T-helper 1 cell treated with Interleukin-12 subunit alpha and Interleukin-12 subunit beta and Interleukin-4 antibody, amounts not matched to agents 30 ng/mL and 1 ng/mL, for 36 hours (primary cell): ENCODE measurements at regions not wholly inside any gene's neighbourhood (a gene's known extent, or its start where the extent isn't known, plus 50 kb on each side); places are given as distances from the start of the nearest gene placed in this dataset.
"Not testable (repeated sequence)": the region's sequence is repeated elsewhere in the genome, so short reads cannot be mapped to it uniquely, and the experiment has no call there.

ENCODE experiments used
- intact Hi-C: fragments of 100-400 bp; cut with micrococcal nuclease; formaldehyde crosslinking; loops from one replicate; pipeline ENCODE4 v1.15.1; 2024

DNA sequence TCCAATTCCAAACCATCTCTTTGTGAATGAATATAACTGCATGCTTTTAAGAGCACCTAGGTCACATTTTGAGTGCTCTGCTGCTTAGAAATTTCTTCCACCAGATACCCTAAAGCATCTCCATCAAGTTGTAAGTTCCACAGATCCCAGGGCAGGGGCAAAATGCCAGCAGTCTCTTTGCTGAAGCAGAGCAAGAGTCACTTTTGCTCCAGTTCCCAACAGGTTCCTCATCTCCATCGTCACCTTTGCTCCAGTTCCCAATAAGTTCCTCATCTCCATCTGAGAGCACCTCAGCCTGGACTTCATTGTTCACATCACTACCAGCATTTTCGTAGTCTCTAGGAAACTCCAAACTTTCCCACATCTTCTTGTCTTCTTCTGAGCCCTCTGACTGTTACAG, 116.7 kb upstream of the ALKAL2 start:
- intact Hi-C loops, result no loop called here

DNA sequence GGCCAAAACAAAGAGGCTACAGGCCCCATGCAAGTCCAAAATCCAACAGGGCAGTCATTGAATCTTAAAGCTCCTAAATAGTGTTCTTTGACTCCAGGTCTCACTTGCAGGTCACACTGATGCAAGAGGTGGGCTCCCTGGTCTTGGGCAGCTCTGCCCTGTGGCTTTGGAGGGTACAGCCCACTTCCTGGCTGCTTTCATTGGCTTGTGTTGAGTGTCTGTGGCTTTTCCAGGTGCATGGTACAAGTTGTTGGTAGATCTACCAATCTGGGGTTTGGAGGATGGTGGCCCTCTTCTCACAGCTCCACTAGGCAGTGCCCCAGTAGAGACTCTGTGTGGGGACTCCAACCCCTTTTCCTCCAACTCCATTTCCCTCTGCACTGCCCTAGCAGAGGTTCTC, 115.8 kb upstream of the ALKAL2 start:
- intact Hi-C loops, result no loop called here

- intact Hi-C loops, result no loop called here
Measured at GRCh38 chr2:402721-403120, 114.8 kb upstream of the ALKAL2 start.

GRCh38 chr2:402206-402605, 114.3 kb upstream of the ALKAL2 start:
- intact Hi-C loops, result no loop called here

GRCh38 chr2:401019-401679, 113.3 kb upstream of the ALKAL2 start:
- intact Hi-C loops, result no loop called here

- intact Hi-C loops, result no loop called here
Measured at GRCh38 chr2:397926-398325, 110.0 kb upstream of the ALKAL2 start.

- intact Hi-C loops, result no loop called here
Measured at GRCh38 chr2:397521-397920, 109.6 kb upstream of the ALKAL2 start.

GRCh38 chr2:396903-397302, 109.0 kb upstream of the ALKAL2 start:
- intact Hi-C loops, result no loop called here

DNA sequence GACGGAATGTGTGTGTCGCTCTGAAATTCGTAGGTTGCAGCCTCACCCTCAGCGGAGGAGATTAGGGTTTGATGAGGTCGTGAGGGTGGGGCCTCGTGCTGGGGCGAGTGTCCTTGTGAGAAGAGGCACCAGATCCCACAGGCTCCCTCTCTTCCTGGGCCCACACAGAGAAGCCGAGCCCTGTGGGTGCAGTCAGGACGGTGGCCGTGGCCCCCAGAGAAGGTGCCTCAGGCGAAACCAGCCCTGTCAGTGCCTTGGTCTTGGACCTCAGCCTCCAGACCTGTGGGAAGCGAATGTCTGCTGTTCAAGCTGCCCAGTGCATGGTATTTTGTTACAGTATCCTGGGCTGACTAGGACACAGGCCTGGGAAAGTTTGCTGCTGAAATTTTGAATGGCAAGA, 108.0 kb upstream of the ALKAL2 start:
- intact Hi-C loops, result loop anchor here (2.0 kb wide), 4 partner anchors 43 to 281 kb away; partner anchors contain the start of genes ACP1, SH3YL1 and TMEM18

GRCh38 chr2:393711-394696, 106.1 kb upstream of the ALKAL2 start:
- intact Hi-C loops, result loop anchor here (1.0 to 2.0 kb wide), 5 partner anchors 45 to 283 kb away; partner anchors contain the start of genes ACP1, SH3YL1 and TMEM18

DNA sequence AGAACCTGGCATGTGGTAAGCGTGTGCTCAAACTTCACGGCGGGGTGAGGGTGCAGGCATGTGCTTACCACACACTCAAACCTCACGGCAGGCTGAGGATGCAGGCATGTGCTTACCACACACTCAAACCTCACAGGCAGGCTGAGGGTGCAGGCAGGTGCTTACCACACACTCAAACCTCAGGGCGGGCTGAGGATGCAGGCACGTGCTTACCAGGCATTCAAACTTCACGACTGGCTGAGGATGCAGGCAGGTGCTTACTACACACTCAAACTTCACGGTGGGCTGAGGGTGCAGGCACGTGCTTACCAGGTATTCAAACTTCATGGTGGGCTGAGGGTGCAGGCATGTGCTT, 105.0 kb upstream of the ALKAL2 start:
- intact Hi-C loops, result loop anchor here (1.0 kb wide), 1 partner anchor 75 kb away; no protein-coding TSS in a partner anchor

GRCh38 chr2:392181-392925, 104.5 kb upstream of the ALKAL2 start:
- intact Hi-C loops, result no loop called here

DNA sequence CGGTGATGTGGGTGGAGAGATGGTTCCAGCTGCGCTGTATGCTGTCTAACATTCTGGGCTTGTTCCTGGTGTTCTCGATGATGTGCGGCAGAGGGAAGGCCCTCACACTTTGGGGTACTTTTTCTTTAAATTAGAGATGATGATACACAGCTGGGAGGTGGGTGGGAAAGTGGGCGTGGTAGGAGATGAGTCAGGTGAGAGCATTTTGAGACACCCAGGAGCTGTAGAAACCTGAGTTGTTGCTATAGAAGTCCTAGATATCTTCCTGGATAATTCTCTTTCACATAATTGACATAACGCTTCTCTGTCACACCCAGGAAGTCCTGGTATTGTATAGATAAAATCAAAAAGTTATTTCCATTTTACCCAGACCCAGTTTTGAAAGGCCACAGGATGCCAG, 103.8 kb upstream of the ALKAL2 start:
- intact Hi-C loops, result no loop called here

- intact Hi-C loops, result no loop called here
Measured at GRCh38 chr2:390959-391358, 103.1 kb upstream of the ALKAL2 start.

GRCh38 chr2:389985-390384, 102.1 kb upstream of the ALKAL2 start:
- intact Hi-C loops, result not testable (repeated sequence)

DNA sequence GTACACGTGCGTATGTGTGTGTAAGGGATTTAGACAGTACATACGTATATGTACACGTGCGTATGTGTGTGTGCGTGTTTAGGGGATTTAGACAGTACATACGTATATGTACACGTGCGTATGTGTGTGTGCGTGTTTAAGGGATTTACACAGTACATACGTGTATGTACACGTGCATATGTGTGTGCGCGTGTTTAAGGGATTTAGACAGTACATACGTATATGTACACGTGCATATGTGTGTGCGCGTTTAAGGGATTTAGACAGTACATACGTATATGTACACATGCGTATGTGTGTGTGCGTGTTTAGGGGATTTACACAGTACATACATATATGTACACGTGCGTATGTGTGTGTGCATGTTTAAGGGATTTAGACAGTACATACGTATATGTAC, 100.9 kb upstream of the ALKAL2 start:
- intact Hi-C loops, result not testable (repeated sequence)

DNA sequence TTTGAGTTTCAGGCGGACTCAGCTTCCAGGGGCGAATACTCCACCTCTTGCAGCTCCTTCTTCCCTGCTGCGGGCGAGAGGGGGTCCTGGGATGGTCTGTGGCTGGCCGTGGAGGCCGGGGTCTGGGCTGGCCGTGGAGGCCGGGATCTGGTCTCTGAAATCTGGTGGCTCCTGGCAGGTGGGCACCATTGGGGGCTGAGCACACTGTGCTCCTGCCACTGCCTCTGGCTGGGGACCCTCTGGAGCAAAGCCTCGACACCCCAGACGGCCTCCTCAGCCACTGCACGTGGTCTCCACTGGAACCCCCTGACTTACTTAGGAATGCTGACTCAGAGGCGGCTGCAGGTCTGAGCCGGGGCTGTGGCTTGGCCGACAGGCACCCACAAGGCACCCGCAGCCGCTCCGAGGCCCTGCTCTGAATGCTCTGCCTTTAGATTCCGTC, 100.1 kb upstream of the ALKAL2 start:
- intact Hi-C loops, result no loop called here

- intact Hi-C loops, result no loop called here
Measured at GRCh38 chr2:386406-387103, 98.7 kb upstream of the ALKAL2 start.

DNA sequence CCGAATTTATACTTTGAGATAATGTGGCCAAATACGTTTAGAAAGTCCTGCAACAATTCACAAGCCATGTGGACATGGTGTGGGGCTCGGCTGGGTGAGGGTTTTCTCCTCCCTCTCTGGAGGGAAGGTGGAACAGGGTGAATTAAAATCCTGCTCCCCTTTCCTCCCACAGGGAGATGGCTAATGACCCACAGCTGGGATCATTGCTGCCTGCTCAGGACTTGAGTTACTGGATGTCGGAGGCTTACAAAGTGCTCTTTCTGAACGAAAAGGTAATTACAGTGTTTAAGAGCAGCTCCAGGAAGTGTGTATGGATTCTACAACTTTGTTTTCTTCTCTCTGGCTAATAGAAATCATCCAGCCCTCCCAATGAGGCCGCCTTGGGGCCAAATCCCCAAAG, 97.9 kb upstream of the ALKAL2 start:
- intact Hi-C loops, result no loop called here

DNA sequence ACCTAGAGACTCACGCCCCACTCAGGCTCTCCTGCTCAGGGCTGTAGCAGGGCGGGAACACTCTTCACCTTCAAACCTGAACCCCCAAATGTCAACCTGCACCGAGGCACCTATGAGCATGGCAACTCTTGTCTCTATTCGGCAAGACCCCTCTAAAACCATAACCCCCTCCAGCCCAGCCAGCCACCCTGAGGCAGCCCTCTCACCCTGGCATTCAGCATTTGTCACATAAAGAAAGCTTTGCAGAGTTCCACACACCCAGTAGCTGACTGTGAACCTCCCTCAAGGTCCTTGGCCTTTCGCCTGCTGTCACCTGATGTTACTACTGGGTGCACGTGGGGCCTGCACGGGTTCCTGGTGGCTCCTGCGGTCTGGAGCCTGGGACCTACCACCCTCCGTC, 97.2 kb upstream of the ALKAL2 start:
- intact Hi-C loops, result no loop called here

DNA sequence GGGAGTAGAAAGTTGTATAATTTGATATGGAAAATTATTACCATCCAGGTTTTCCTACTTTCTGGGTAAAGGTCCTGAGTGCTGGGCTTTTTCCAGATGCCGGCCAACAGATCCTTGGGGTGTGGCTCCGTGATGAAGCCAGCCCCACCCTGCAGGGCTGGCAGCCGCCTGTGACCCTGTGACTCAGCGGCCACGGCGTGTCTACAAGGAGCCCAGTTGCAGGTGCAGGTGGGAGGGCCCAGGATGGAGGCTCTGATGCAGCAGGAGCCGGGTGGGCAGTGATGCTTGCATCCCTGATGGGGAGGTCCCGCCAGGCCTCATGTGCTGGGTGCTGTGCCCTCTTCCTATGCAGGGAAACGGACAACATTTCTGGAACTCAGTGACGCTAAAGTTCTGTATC, 96.0 kb upstream of the ALKAL2 start:
- intact Hi-C loops, result no loop called here
